ENCODE measurements at regions not wholly inside any gene's neighbourhood (a gene's known extent, or its start where the extent isn't known, plus 50 kb on each side); places are given as distances from the start of the nearest gene placed in this dataset.

GRCh38 chr2:176619504-176619903 lies 350.3 kb downstream of the MTX2 start:
- no peak for DNase-seq

- no peak for DNase-seq
These were observed 352.1 kb downstream of the MTX2 start for GRCh38 chr2:176621350-176621749.

GRCh38 chr2:176622792-176623191 lies 353.6 kb downstream of the MTX2 start:
- no peak for DNase-seq

- DNase-seq: no peak
These were observed 357.6 kb downstream of the MTX2 start for GRCh38 chr2:176626796-176627195.

GRCh38 chr2:176628438-176628837 lies 359.2 kb downstream of the MTX2 start:
- DNase-seq: no peak

- no peak for DNase-seq
These were observed 364.5 kb downstream of the MTX2 start for GRCh38 chr2:176633754-176634153.

GRCh38 chr2:176636401-176636800 lies 367.2 kb downstream of the MTX2 start:
- DNase-seq: no peak

GRCh38 chr2:176637142-176637485 lies 367.9 kb downstream of the MTX2 start:
- no peak for DNase-seq

- DNase-seq: no peak
These were observed 368.4 kb downstream of the MTX2 start for GRCh38 chr2:176637486-176638166.

- peak; percentile 74 to 82 for DNase-seq
These were observed 369.1 kb downstream of the MTX2 start for GRCh38 chr2:176638167-176639015.

- DNase-seq: no peak
These were observed 369.7 kb downstream of the MTX2 start for GRCh38 chr2:176639016-176639343.

GRCh38 chr2:176639671-176640070 lies 370.4 kb downstream of the MTX2 start:
- no peak for DNase-seq

GRCh38 chr2:176641436-176641835 lies 372.2 kb downstream of the MTX2 start:
- no peak for DNase-seq

GRCh38 chr2:176642074-176642473 lies 372.8 kb downstream of the MTX2 start:
- DNase-seq: no peak

GRCh38 chr2:176643646-176644045 lies 374.4 kb downstream of the MTX2 start:
- DNase-seq: peak; percentile 46 to 54

- no peak for DNase-seq
These were observed 376.3 kb downstream of the MTX2 start for GRCh38 chr2:176645494-176645893.

- DNase-seq: no peak
These were observed 376.9 kb downstream of the MTX2 start for GRCh38 chr2:176646033-176646615.

GRCh38 chr2:176647325-176648165 lies 378.3 kb downstream of the MTX2 start:
- no peak for DNase-seq

- DNase-seq: no peak
These were observed 379.6 kb downstream of the MTX2 start for GRCh38 chr2:176648700-176649297.

GRCh38 chr2:176650104-176650837 lies 381.0 kb downstream of the MTX2 start:
- peak in 1 of 2 experiments; percentile 17 for DNase-seq

GRCh38 chr2:176650838-176651555 lies 381.8 kb downstream of the MTX2 start:
- DNase-seq: no peak
